H9 (cell line): ENCODE measurements at regions not wholly inside any gene's neighbourhood (a gene's known extent, or its start where the extent isn't known, plus 50 kb on each side); places are given as distances from the start of the nearest gene placed in this dataset.

Source experiments
- DNase-seq: peaks from one replicate; pipeline ENCODE4 v3.0.0-alpha.2; 2017
- H2AFZ ChIP-seq: one replicate; pipeline ENCODE4 v1.6.1; 2013; ENCODE audit warnings: mild to moderate bottlenecking, low read length, control low read depth, moderate library complexity
- H2AK5ac ChIP-seq: 2 replicates; pipeline ENCODE4 v1.6.1; 2013; ENCODE audit warnings: low read length, control low read depth, mixed read lengths; ENCODE audit not compliant: insufficient read length
- H2BK120ac ChIP-seq: one replicate; pipeline ENCODE4 v1.6.1; 2013; ENCODE audit warnings: low read depth, mild to moderate bottlenecking, low read length, control low read depth, inconsistent platforms; ENCODE audit not compliant: poor library complexity, severe bottlenecking
- H2BK12ac ChIP-seq: 2 replicates; pipeline ENCODE4 v1.6.1; 2013; ENCODE audit warnings: low read length, control low read depth, mixed read lengths, low read depth; ENCODE audit not compliant: insufficient read length
- H2BK15ac ChIP-seq: 2 replicates; pipeline ENCODE4 v1.6.1; 2013; ENCODE audit warnings: low read depth, low read length, control low read depth
- H2BK20ac ChIP-seq: one replicate; pipeline ENCODE4 v1.6.1; 2013; ENCODE audit warnings: low read depth, mild to moderate bottlenecking, low read length, control low read depth, inconsistent platforms; ENCODE audit not compliant: poor library complexity, severe bottlenecking
- H2BK5ac ChIP-seq: 2 replicates; pipeline ENCODE4 v1.6.1; 2013; ENCODE audit warnings: low read length, control low read depth, mixed read lengths; ENCODE audit not compliant: insufficient read length
- H3K14ac ChIP-seq: 2 replicates; pipeline ENCODE4 v1.6.1; 2013; ENCODE audit warnings: low read length, control low read depth; ENCODE audit not compliant: insufficient read depth
- H3K18ac ChIP-seq: 2 replicates; pipeline ENCODE4 v1.6.1; 2013; ENCODE audit warnings: low read depth, mild to moderate bottlenecking, mixed read lengths, low read length, control low read depth; ENCODE audit not compliant: insufficient read length
- H3K23ac ChIP-seq: 2 replicates; pipeline ENCODE4 v1.6.1; 2013; ENCODE audit warnings: low read length, control low read depth, mixed read lengths, low read depth; ENCODE audit not compliant: insufficient read length
- H3K23me2 ChIP-seq: 2 replicates; pipeline ENCODE4 v1.6.1; 2013; ENCODE audit warnings: low read depth, mild to moderate bottlenecking, mixed read lengths, low read length, control low read depth; ENCODE audit not compliant: insufficient read length, poor library complexity, severe bottlenecking
- H3K27ac ChIP-seq: 2 replicates; pipeline ENCODE4 v1.5.1; 2013; ENCODE audit warnings: low read length, control low read depth, mixed read lengths, low read depth; ENCODE audit not compliant: insufficient read length
- H3K27me3 ChIP-seq: 2 replicates; pipeline ENCODE4 v1.6.1; 2013; ENCODE audit warnings: low read length, control low read depth, inconsistent platforms; ENCODE audit not compliant: insufficient read depth
- H3K4ac ChIP-seq: 2 replicates; pipeline ENCODE4 v1.6.1; 2013; ENCODE audit warnings: low read depth, mild to moderate bottlenecking, control low read depth, inconsistent platforms, low read length, moderate library complexity
- H3K4me1 ChIP-seq: 2 replicates; pipeline ENCODE4 v1.6.1; 2013; ENCODE audit warnings: low read length, control low read depth, inconsistent platforms; ENCODE audit not compliant: insufficient read depth
- H3K4me2 ChIP-seq: 2 replicates; pipeline ENCODE4 v1.6.1; 2013; ENCODE audit warnings: low read length, control low read depth, mixed read lengths; ENCODE audit not compliant: insufficient read length, insufficient read depth
- H3K56ac ChIP-seq: 2 replicates; pipeline ENCODE4 v1.6.1; 2013; ENCODE audit warnings: low read depth, mild to moderate bottlenecking, mixed read lengths, low read length, control low read depth; ENCODE audit not compliant: insufficient read length
- H3K79me1 ChIP-seq: 2 replicates; pipeline ENCODE4 v1.6.1; 2013; ENCODE audit warnings: low read depth, mild to moderate bottlenecking, moderate library complexity, low read length, control low read depth, inconsistent platforms; ENCODE audit not compliant: insufficient read depth, poor library complexity, severe bottlenecking
- H3K79me2 ChIP-seq: 2 replicates; pipeline ENCODE4 v1.6.1; 2013; ENCODE audit warnings: low read length, control low read depth, inconsistent platforms; ENCODE audit not compliant: insufficient read depth
- H3K9ac ChIP-seq: 2 replicates; pipeline ENCODE4 v1.6.1; 2013; ENCODE audit warnings: low read length, control low read depth, mixed read lengths; ENCODE audit not compliant: insufficient read length; ENCODE audit errors: extremely low read depth
- H3K9me3 ChIP-seq: one replicate; pipeline ENCODE4 v1.6.1; 2013; ENCODE audit warnings: low read depth, low read length, inconsistent platforms; ENCODE audit not compliant: control insufficient read depth
- H3T11ph ChIP-seq: one replicate; pipeline ENCODE4 v1.6.1; 2013; ENCODE audit warnings: mild to moderate bottlenecking, low read length, control low read depth, inconsistent platforms
- H4K20me1 ChIP-seq: one replicate; pipeline ENCODE4 v1.6.1; 2013; ENCODE audit not compliant: control insufficient read depth, insufficient read length, insufficient read depth
- H4K5ac ChIP-seq: 2 replicates; pipeline ENCODE4 v1.6.1; 2013; ENCODE audit warnings: low read depth, mild to moderate bottlenecking, mixed read lengths, low read length, control low read depth; ENCODE audit not compliant: insufficient read length
- H4K8ac ChIP-seq: replicated peaks from 2 replicates; pipeline ENCODE4 v1.6.1; 2013; ENCODE audit warnings: low read length, control low read depth, mixed read lengths, low read depth; ENCODE audit not compliant: insufficient read length
- H4K91ac ChIP-seq: 2 replicates; pipeline ENCODE4 v1.6.1; 2013; ENCODE audit warnings: low read depth, mild to moderate bottlenecking, moderate library complexity, mixed read lengths, low read length, control low read depth; ENCODE audit not compliant: insufficient read length
- H3K27ac Mint-ChIP-seq, 3 experiments: 2 replicates in 2 of 3; 3 replicates in 1 of 3; pipeline ENCODE4 v1.8.0; 2020 to 2021; ENCODE audit warnings: mixed read lengths in 3 of 3, mild to moderate bottlenecking in 1 of 3, moderate library complexity in 1 of 3
- H3K27me3 Mint-ChIP-seq: 2 replicates; pipeline ENCODE4 v1.8.0; 2021; ENCODE audit warnings: low read depth, mild to moderate bottlenecking, moderate library complexity, mixed read lengths
- H3K36me3 Mint-ChIP-seq, 3 experiments: 2 replicates in 2 of 3; 3 replicates in 1 of 3; pipeline ENCODE4 v1.8.0; 2020 to 2021; ENCODE audit warnings: low read depth in 3 of 3, mixed read lengths in 3 of 3; ENCODE audit not compliant: insufficient read depth in 1 of 3
- H3K4me1 Mint-ChIP-seq, 2 experiments: 2 replicates each; pipeline ENCODE4 v1.8.0; 2020; ENCODE audit warnings: mixed read lengths in 2 of 2
- H3K4me3 Mint-ChIP-seq, 2 experiments: 2 replicates in 1 of 2; 3 replicates in 1 of 2; pipeline ENCODE4 v1.8.0; 2020 to 2021; ENCODE audit warnings: mild to moderate bottlenecking in 2 of 2, mixed read lengths in 2 of 2, moderate library complexity in 1 of 2
- H3K9me3 Mint-ChIP-seq, 2 experiments: 2 replicates in 1 of 2; 3 replicates in 1 of 2; pipeline ENCODE4 v1.8.0; 2020; ENCODE audit warnings: mild to moderate bottlenecking in 2 of 2, mixed read lengths in 2 of 2, moderate library complexity in 1 of 2
- CTCF ChIP-seq: fragments of 200-600 bp; sonication (generic); conservative IDR thresholded peaks from 3 replicates; pipeline ENCODE4 v1.8.0; 2021; ENCODE audit warnings: antibody characterized with exemption, mild to moderate bottlenecking
- WGBS: extraction: QIAGEN DNeasy Blood & Tissue Kit; methylation state at CpG from one replicate; pipeline ENCODE4 v1.1.7; 2013; ENCODE audit warnings: missing lambda C conversion rate, low lambda C conversion rate, mixed read lengths; ENCODE audit not compliant: insufficient read length; ENCODE audit errors: extremely low coverage; 5-methylcytosine and 5-hydroxymethylcytosine counted together

GRCh38 chr1:4379451-4380175 is 274.8 kb upstream of the AJAP1 start:
- no peak overlapping the region for H3K56ac ChIP-seq
- H3K23me2 ChIP-seq: no peaks in the 10 kb centered on the region
- H3K27ac ChIP-seq: no peak overlapping the region
- no peak overlapping the region for H2BK15ac ChIP-seq
- peaks cover 30 to 47% of the 10 kb centered on the region in 2 experiments for H3K9me3 Mint-ChIP-seq
- no peak overlapping the region for H2BK20ac ChIP-seq
- H3T11ph ChIP-seq: no peak overlapping the region
- H2BK120ac ChIP-seq: no peak overlapping the region
- no peaks in the 10 kb centered on the region for H3K27me3 ChIP-seq
- no peak overlapping the region for H2AK5ac ChIP-seq
- no peaks in the 10 kb centered on the region; the same call in 1 of the 2 replicates for H3K27me3 Mint-ChIP-seq
- H2BK12ac ChIP-seq: no peak overlapping the region
- no peak overlapping the region for H3K4me3 Mint-ChIP-seq
- no peak overlapping the region for H4K8ac ChIP-seq
- peaks cover 4% of the 10 kb centered on the region for H3K9me3 ChIP-seq
- H3K79me2 ChIP-seq: no peaks in the 10 kb centered on the region
- no peak overlapping the region for H3K4ac ChIP-seq
- DNase-seq: no peak
- H2AFZ ChIP-seq: no peak overlapping the region
- peaks cover 0 to 8% of the 10 kb centered on the region in 2 experiments; a peak in 2 of 4 replicates for H3K4me1 Mint-ChIP-seq
- no peak overlapping the region for H3K9ac ChIP-seq
- H3K36me3 Mint-ChIP-seq: peaks cover 10 to 13% (median 12%) of the 10 kb centered on the region in 3 experiments
- no peak overlapping the region for H3K23ac ChIP-seq
- H3K14ac ChIP-seq: no peak overlapping the region
- no peaks in the 10 kb centered on the region for H3K4me1 ChIP-seq
- H4K5ac ChIP-seq: no peak overlapping the region
- no peak overlapping the region for H2BK5ac ChIP-seq
- H4K91ac ChIP-seq: no peak overlapping the region
- H3K27ac Mint-ChIP-seq: no peak overlapping the region
- no peak for TF ChIP-seq CTCF
- H3K18ac ChIP-seq: no peak overlapping the region
- no peaks in the 10 kb centered on the region for H4K20me1 ChIP-seq
- H3K79me1 ChIP-seq: no peaks in the 10 kb centered on the region
- no peak overlapping the region for H3K4me2 ChIP-seq
- no CpG with 5 or more reads among the region's 6 CpGs for WGBS
